ENCODE measurements at regions not wholly inside any gene's neighbourhood (a gene's known extent, or its start where the extent isn't known, plus 50 kb on each side); places are given as distances from the start of the nearest gene placed in this dataset.

DNA sequence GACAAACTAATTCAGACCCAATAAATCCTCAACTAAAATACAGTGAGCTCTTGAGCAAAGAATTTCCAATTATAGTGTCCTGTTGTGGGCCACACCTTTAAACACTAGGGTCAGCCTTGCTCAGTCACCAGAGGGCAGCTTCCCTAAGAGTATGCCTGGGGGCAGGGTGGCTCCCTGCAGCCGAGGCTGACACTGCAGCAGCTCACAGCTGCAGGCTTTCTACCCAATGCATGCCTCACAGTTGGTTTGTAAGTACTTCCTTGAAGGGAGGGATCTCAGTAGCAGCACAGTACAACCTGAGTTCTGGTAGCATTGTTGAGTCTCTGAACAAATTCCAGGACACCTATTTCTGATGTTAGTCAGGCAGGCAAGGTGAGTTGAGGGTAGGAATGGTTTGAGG is 335.6 kb downstream of the TUSC7 start:
- Histone ChIP-seq H3K4me3 (ENCODE audit: low read depth, low read length) (no peak overlapping the region), H3K27me3 (replicated peaks; ENCODE audit: control insufficient read depth, insufficient read depth, low read length) (no peaks in the 10 kb centered on the region), H3K9me3 (no peaks in the 10 kb centered on the region), H3K4me1 (no peaks in the 10 kb centered on the region), H3K36me3 (ENCODE audit: control insufficient read depth, insufficient read depth, low read length) (no peaks in the 10 kb centered on the region)
- peak; percentile 26 to 49 for DNase-seq
- BruUV-seq (replicated peaks): no TSS peak
- H3K4me3 Mint-ChIP-seq (ENCODE audit: unreplicated experiment): no peak overlapping the region
- intact Hi-C loops (cut with micrococcal nuclease; ENCODE audit: unreplicated experiment): no loop called here
- H3K27ac Mint-ChIP-seq (ENCODE audit: unreplicated experiment): no peak overlapping the region
- ChIA-PET CTCF (no interaction called here), POLR2A (no interaction called here)
- no peaks in the 10 kb centered on the region for H3K9me3 Mint-ChIP-seq (ENCODE audit: unreplicated experiment)
- no peaks in the 10 kb centered on the region for H3K36me3 Mint-ChIP-seq (ENCODE audit: insufficient read depth, unreplicated experiment)
- no peaks in the 10 kb centered on the region for H3K4me1 Mint-ChIP-seq (ENCODE audit: low read depth, unreplicated experiment)
- TF ChIP-seq, protein P1, sequence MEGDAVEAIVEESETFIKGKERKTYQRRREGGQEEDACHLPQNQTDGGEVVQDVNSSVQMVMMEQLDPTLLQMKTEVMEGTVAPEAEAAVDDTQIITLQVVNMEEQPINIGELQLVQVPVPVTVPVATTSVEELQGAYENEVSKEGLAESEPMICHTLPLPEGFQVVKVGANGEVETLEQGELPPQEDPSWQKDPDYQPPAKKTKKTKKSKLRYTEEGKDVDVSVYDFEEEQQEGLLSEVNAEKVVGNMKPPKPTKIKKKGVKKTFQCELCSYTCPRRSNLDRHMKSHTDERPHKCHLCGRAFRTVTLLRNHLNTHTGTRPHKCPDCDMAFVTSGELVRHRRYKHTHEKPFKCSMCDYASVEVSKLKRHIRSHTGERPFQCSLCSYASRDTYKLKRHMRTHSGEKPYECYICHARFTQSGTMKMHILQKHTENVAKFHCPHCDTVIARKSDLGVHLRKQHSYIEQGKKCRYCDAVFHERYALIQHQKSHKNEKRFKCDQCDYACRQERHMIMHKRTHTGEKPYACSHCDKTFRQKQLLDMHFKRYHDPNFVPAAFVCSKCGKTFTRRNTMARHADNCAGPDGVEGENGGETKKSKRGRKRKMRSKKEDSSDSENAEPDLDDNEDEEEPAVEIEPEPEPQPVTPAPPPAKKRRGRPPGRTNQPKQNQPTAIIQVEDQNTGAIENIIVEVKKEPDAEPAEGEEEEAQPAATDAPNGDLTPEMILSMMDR (IDR thresholded peaks at IDR 0.05; ENCODE audit: insufficient read depth in 1 of 2, low read depth in 1 of 2, low read length in 1 of 2, severe bottlenecking in 1 of 2, unreplicated experiment in 1 of 2): peak in 1 of 2 experiments; percentile 4
- peaks cover 3% of the 10 kb centered on the region for H3K27me3 Mint-ChIP-seq (ENCODE audit: insufficient read depth, unreplicated experiment)

DNA sequence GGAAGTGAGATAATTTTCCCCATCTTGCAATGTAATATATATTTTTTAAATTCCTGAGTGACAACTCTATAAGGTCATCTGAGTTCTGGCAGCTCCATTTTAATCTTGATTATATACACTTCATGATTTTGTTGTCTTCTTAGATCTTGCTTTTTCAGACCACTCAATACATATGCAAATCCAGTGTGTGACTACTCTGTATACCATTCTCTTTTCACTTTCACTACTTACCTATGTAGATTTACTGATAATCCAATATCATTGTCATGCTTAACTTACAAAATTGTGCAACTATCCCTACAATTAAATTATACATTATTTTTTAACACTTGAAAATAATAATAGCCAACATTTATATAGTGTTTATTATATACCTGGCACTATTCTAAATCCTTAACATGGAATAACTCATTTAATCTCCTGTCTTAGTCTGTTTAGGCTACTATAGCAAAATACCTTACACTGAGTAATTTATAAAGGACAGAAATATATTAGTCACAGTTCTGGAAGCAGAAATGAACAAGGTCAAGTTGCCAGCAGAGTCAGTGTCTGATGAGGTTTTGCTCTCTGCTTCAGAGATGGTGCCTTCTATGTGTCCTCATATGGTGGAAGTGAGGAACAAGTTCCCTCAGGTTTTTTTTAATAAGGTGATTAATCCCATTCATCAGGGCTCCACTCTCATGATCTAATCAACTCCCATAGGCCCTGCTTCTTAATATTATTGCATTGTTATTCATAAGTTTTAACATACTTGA is 338.5 kb downstream of the TUSC7 start:
- Histone ChIP-seq H3K27me3 (replicated peaks; ENCODE audit: control insufficient read depth, insufficient read depth, low read length) (no peaks in the 10 kb centered on the region), H3K4me1 (no peaks in the 10 kb centered on the region), H3K9me3 (no peaks in the 10 kb centered on the region), H3K36me3 (ENCODE audit: control insufficient read depth, insufficient read depth, low read length) (no peaks in the 10 kb centered on the region), H3K4me3 (ENCODE audit: low read depth, low read length) (no peak overlapping the region)
- H3K36me3 Mint-ChIP-seq (ENCODE audit: insufficient read depth, unreplicated experiment): no peaks in the 10 kb centered on the region
- H3K4me3 Mint-ChIP-seq (ENCODE audit: unreplicated experiment): no peak overlapping the region
- TF ChIP-seq, protein P1 (IDR thresholded peaks at IDR 0.05; ENCODE audit: insufficient read depth in 1 of 2, low read depth in 1 of 2, low read length in 1 of 2, severe bottlenecking in 1 of 2, unreplicated experiment in 1 of 2): no peak
- no peak for DNase-seq
- H3K27me3 Mint-ChIP-seq (ENCODE audit: insufficient read depth, unreplicated experiment): no peaks in the 10 kb centered on the region
- H3K9me3 Mint-ChIP-seq (ENCODE audit: unreplicated experiment): no peaks in the 10 kb centered on the region
- ChIA-PET CTCF (no interaction called here), POLR2A (no interaction called here)
- no peak overlapping the region for H3K27ac Mint-ChIP-seq (ENCODE audit: unreplicated experiment)
- intact Hi-C loops (cut with micrococcal nuclease; ENCODE audit: unreplicated experiment): no loop called here
- no TSS peak for BruUV-seq (replicated peaks)
- H3K4me1 Mint-ChIP-seq (ENCODE audit: low read depth, unreplicated experiment): no peaks in the 10 kb centered on the region

DNA sequence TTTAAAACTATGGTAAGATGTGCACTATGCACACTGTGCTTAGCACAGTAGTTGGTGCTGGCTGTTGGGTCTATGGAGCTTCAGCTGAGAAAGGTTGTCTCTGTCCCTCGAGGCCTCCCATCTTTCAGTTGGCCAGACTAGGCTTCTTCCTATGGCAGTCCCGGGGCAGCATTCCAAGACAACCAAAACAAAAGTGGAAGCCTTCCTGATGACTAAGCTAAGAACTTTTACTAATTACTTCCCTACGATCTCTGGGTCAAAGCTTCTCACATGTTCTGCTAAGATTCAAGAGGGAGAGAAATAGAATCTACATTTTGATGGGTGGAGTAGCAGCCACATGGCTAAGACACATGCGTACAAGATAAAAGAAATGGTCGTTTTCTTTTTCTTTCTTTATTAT is 342.8 kb downstream of the TUSC7 start:
- POLR2A ChIA-PET: interaction anchor here (0.6 kb wide), 1 partner anchor 391 kb away, joined by 7 read pairs; no protein-coding TSS in a partner anchor
- Histone ChIP-seq H3K4me3 (ENCODE audit: low read depth, low read length) (no peak overlapping the region), H3K9me3 (no peaks in the 10 kb centered on the region), H3K27me3 (replicated peaks; ENCODE audit: control insufficient read depth, insufficient read depth, low read length) (no peaks in the 10 kb centered on the region), H3K4me1 (no peaks in the 10 kb centered on the region), H3K36me3 (ENCODE audit: control insufficient read depth, insufficient read depth, low read length) (no peaks in the 10 kb centered on the region)
- no peaks in the 10 kb centered on the region for H3K36me3 Mint-ChIP-seq (ENCODE audit: insufficient read depth, unreplicated experiment)
- no peak overlapping the region for H3K27ac Mint-ChIP-seq (ENCODE audit: unreplicated experiment)
- intact Hi-C loops (cut with micrococcal nuclease; ENCODE audit: unreplicated experiment): no loop called here
- no peaks in the 10 kb centered on the region for H3K9me3 Mint-ChIP-seq (ENCODE audit: unreplicated experiment)
- H3K4me3 Mint-ChIP-seq (ENCODE audit: unreplicated experiment): no peak overlapping the region
- H3K4me1 Mint-ChIP-seq (ENCODE audit: low read depth, unreplicated experiment): no peaks in the 10 kb centered on the region
- CTCF ChIA-PET: no interaction called here
- peaks cover 3% of the 10 kb centered on the region for H3K27me3 Mint-ChIP-seq (ENCODE audit: insufficient read depth, unreplicated experiment)
- no peak for DNase-seq
- TF ChIP-seq, protein P1 (IDR thresholded peaks at IDR 0.05; ENCODE audit: insufficient read depth in 1 of 2, low read depth in 1 of 2, low read length in 1 of 2, severe bottlenecking in 1 of 2, unreplicated experiment in 1 of 2): no peak
- no TSS peak for BruUV-seq (replicated peaks)
